Smooth muscle cell (in vitro differentiated cells): ENCODE measurements at regions not wholly inside any gene's neighbourhood (a gene's known extent, or its start where the extent isn't known, plus 50 kb on each side); places are given as distances from the start of the nearest gene placed in this dataset.

ENCODE experiments used
- DNase-seq: peaks from one replicate; lab custom pipeline; 2025; ENCODE audit not compliant: unreplicated experiment; lab: John Stamatoyannopoulos, UW
- H2AFZ ChIP-seq: fragments of 200-600 bp; sonication (generic); 2 replicates; pipeline ENCODE4 v1.6.0; 2016; ENCODE audit warnings: antibody characterized with exemption, low read depth, mild to moderate bottlenecking
- H3F3A ChIP-seq: fragments of 200-600 bp; sonication (generic); 2 replicates; pipeline ENCODE4 v1.6.0; 2017; ENCODE audit warnings: antibody characterized with exemption, low read depth
- H3K27ac ChIP-seq: fragments of 200-600 bp; sonication (generic); 2 replicates; pipeline ENCODE4 v1.5.1; 2016; ENCODE audit warnings: low read depth, mild to moderate bottlenecking
- H3K27me3 ChIP-seq: fragments of 200-600 bp; sonication (generic); 2 replicates; pipeline ENCODE4 v1.6.1; 2016; ENCODE audit warnings: low read depth, mild to moderate bottlenecking
- H3K36me3 ChIP-seq: fragments of 200-600 bp; sonication (generic); 2 replicates; pipeline ENCODE4 v1.5.1; 2016; ENCODE audit warnings: low read depth
- H3K4me1 ChIP-seq: fragments of 200-600 bp; sonication (generic); 2 replicates; pipeline ENCODE4 v1.5.1; 2016; ENCODE audit warnings: low read depth
- H3K4me2 ChIP-seq: fragments of 200-600 bp; sonication (generic); 2 replicates; pipeline ENCODE4 v1.6.0; 2016; ENCODE audit warnings: mild to moderate bottlenecking
- H3K4me3 ChIP-seq: fragments of 200-600 bp; sonication (generic); 2 replicates; pipeline ENCODE4 v1.5.1; 2016; ENCODE audit warnings: mild to moderate bottlenecking
- H3K79me2 ChIP-seq: fragments of 200-600 bp; sonication (generic); 2 replicates; pipeline ENCODE4 v1.6.0; 2016; ENCODE audit warnings: low read depth, mild to moderate bottlenecking
- H3K9ac ChIP-seq: fragments of 200-600 bp; sonication (generic); 2 replicates; pipeline ENCODE4 v1.6.0; 2016; ENCODE audit warnings: low read depth
- H3K9me3 ChIP-seq: fragments of 200-600 bp; sonication (generic); replicated peaks from 2 replicates; pipeline ENCODE4 v1.5.1; 2016; ENCODE audit warnings: low read depth
- H4K20me1 ChIP-seq: fragments of 200-600 bp; sonication (generic); 2 replicates; pipeline ENCODE4 v1.6.0; 2016; ENCODE audit warnings: low read depth
- WGBS: methylation state at CpG from one replicate; pipeline ENCODE4 v1.1.7; 2016; ENCODE audit warnings: low lambda C conversion rate; 5-methylcytosine and 5-hydroxymethylcytosine counted together
- TF ChIP-seq, protein P1 (sequence below): fragments of 200-600 bp; sonication (generic); IDR thresholded peaks from 2 replicates; pipeline ENCODE4 v1.5.1; 2017; ENCODE audit warnings: borderline replicate concordance, mild to moderate bottlenecking, antibody characterized with exemption; ENCODE audit not compliant: insufficient read depth, poor library complexity, severe bottlenecking

DNA sequence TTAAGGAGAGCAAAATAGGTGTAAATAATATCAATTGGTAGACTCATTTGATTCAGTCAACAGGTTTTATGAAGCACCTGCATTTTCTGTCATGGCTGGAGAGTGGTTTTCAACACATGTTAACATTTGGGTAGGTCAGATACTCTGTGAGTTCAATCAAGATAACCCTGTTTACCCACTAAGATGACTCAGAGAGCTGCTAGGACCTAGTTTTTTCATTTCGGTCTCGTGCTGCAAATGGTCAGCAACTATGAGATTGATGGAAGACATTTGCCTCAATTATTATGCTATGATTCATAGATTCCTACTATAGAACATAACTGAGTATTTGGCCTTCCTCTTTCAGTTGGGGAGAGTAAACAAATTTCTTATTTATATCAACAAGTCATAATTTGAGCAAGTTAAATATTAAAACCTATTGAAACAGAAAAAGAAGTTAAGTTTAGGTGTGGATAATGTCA is 391.4 kb upstream of the CITED2 start:
- Histone ChIP-seq H3K27ac (peak overlapping the region; percentile 94), H3K4me2 (peak overlapping the region; percentile 73), H3K9me3 (no peaks in the 10 kb centered on the region), H3K9ac (no peak overlapping the region), H3K4me1 (peaks cover 21% of the 10 kb centered on the region), H3K79me2 (no peaks in the 10 kb centered on the region), H2AFZ (no peak overlapping the region), H3K27me3 (no peaks in the 10 kb centered on the region), H3K4me3 (no peak overlapping the region), H3K36me3 (no peaks in the 10 kb centered on the region), H3F3A (peaks cover 20% of the 10 kb centered on the region), H4K20me1 (no peaks in the 10 kb centered on the region)
- DNase-seq = no peak
- TF ChIP-seq, protein P1, sequence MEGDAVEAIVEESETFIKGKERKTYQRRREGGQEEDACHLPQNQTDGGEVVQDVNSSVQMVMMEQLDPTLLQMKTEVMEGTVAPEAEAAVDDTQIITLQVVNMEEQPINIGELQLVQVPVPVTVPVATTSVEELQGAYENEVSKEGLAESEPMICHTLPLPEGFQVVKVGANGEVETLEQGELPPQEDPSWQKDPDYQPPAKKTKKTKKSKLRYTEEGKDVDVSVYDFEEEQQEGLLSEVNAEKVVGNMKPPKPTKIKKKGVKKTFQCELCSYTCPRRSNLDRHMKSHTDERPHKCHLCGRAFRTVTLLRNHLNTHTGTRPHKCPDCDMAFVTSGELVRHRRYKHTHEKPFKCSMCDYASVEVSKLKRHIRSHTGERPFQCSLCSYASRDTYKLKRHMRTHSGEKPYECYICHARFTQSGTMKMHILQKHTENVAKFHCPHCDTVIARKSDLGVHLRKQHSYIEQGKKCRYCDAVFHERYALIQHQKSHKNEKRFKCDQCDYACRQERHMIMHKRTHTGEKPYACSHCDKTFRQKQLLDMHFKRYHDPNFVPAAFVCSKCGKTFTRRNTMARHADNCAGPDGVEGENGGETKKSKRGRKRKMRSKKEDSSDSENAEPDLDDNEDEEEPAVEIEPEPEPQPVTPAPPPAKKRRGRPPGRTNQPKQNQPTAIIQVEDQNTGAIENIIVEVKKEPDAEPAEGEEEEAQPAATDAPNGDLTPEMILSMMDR = no peak
- 8% methylated on average over 2 of the region's 2 CpGs for WGBS

DNA sequence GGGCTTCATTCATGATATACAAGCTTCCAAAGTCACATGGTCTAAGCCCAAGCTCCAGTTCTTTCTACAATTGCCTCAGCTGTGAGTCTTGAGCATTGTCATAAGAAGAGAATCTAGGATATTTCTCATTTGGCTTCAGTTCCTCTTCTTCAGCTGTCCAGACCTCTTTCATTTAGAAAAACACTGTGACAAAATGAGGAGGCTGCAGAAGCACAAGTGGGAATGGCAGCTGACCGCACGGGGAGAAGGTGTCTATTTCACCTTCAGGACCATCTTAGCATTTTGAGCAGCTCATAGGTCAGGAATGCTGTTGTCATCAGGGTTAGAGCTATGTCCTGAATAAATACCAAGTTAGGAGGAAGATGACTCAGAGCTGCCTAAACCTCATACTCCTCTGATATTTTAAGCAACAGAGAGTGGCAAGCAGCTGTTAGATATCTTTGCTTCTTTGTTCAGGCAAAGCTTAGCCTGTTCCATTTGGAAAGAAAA is 390.1 kb upstream of the CITED2 start:
- WGBS = 3% methylated on average over 2 of the region's 2 CpGs

DNA sequence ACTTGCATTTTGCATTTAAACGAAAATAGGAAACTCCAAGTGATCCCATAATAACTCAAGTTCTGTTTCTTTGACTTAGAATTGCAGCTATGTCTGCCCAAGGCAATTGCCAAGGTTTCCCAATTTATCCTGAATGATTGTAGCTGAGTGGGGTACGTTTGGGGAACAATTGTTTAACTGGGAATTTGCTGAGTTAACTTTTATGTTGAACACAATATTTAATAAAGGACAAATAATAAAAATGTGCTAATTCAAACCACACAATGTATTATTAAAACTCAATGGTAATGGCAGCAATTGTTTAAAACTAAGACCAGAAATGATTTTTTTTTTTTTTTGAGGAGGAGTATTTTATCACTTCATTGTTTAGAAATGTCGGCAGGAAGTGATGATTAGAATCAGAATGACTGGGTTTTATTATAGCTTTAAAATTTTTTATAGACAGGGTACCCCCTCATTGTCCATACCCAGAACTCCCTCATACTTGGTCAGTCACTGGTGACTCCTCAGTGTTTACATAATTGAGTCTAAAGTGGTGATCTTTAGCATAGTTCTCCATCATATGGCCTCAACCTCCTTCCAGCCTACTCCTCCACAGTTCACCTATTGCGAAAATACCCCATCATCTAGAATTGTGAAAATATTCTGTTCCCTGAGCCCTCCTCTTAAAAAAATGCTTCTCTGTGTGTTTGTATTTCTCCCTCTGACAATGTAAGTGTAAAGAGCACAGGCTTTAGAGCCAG is 389.2 kb upstream of the CITED2 start:
- H3K27ac ChIP-seq = peak overlapping the region; percentile 94
- H3K79me2 ChIP-seq = no peaks in the 10 kb centered on the region
- H3K4me1 ChIP-seq = peaks cover 21% of the 10 kb centered on the region
- TF ChIP-seq, protein P1 = no peak
- H3F3A ChIP-seq = peaks cover 20% of the 10 kb centered on the region
- 83% methylated on average over 4 of the region's 4 CpGs for WGBS
- no peak overlapping the region for H2AFZ ChIP-seq
- no peaks in the 10 kb centered on the region for H3K36me3 ChIP-seq
- no peaks in the 10 kb centered on the region for H3K9me3 ChIP-seq
- no peak for DNase-seq
- H3K4me3 ChIP-seq = no peak overlapping the region
- H3K4me2 ChIP-seq = peak overlapping the region; percentile 58
- H3K9ac ChIP-seq = no peak overlapping the region
- no peaks in the 10 kb centered on the region for H4K20me1 ChIP-seq
- no peaks in the 10 kb centered on the region for H3K27me3 ChIP-seq

More for the DNA sequence above, 390.1 kb upstream of the CITED2 start:
- Histone ChIP-seq H3K36me3 (no peaks in the 10 kb centered on the region), H3K9me3 (no peaks in the 10 kb centered on the region), H3K4me2 (peak overlapping the region; percentile 73), H3K27me3 (no peaks in the 10 kb centered on the region), H3K4me3 (no peak overlapping the region), H3K4me1 (peaks cover 26% of the 10 kb centered on the region), H3K9ac (peak overlapping the region; percentile 58), H3K27ac (peak overlapping the region; percentile 94), H3K79me2 (no peaks in the 10 kb centered on the region), H2AFZ (peak overlapping the region; percentile 26), H3F3A (peaks cover 20% of the 10 kb centered on the region), H4K20me1 (no peaks in the 10 kb centered on the region)
- no peak for DNase-seq
- TF ChIP-seq, protein P1 = no peak
